GM18870 (cell line): ENCODE measurements at regions not wholly inside any gene's neighbourhood (a gene's known extent, or its start where the extent isn't known, plus 50 kb on each side); places are given as distances from the start of the nearest gene placed in this dataset.
"Not testable (repeated sequence)": the region's sequence is repeated elsewhere in the genome, so short reads cannot be mapped to it uniquely, and the experiment has no call there.

Experiments
- ATAC-seq: cut with Tn5 transposase; IDR thresholded peaks from one replicate; pipeline ENCODE4 v1.9.1; 2021; ENCODE audit warnings: moderate library complexity; ENCODE audit not compliant: unreplicated experiment

- no peak for ATAC-seq
Observed at GRCh38 chr9:82424599-82425120, 436.1 kb downstream of the SPATA31D1 start.

DNA sequence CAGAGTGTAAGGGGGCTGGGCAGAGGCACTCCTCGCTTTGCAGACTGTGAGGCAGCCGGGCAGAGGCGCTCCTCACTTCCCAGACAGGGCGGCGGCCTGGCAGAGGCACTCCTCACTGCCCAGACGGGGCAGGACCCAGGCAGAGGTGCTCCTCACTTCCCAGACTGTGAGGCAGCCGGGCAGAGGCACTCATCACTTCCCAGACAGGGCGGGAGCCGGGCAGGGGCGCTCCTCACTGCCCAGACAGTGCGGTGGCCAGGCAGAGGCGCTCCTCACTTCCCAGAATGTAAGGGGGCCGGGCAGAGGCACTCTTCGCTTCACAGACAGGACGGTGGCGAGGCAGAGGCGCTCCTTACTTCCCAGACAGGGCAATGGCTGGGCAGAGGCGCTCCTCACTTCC is 442.5 kb downstream of the SPATA31D1 start:
- no peak for ATAC-seq

- not testable (repeated sequence) for ATAC-seq
Observed at GRCh38 chr9:82433290-82433931, 444.8 kb downstream of the SPATA31D1 start.

GRCh38 chr9:82436475-82436874 is 447.9 kb downstream of the SPATA31D1 start:
- no peak for ATAC-seq

DNA sequence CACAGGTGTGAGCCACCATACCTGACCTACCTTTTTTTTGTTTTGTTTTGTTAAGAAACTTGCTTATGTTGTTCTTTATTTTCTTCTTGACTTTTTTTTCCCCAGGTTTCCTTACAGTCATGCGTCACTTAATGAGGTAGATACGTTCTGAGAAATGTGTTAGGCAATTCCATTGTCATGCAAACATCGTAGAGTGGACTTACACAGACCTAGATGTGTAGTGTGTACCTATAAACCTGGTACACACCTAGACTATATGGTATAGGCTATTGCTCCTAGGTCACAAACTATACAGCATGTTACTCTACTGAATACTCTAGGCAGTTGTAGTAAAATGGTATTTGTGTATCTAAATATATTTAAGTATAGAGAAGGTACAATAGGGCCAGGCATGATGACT is 448.6 kb downstream of the SPATA31D1 start:
- ATAC-seq, result not testable (repeated sequence)

- ATAC-seq, result no peak
Observed at GRCh38 chr9:82438581-82438980, 450.0 kb downstream of the SPATA31D1 start.

DNA sequence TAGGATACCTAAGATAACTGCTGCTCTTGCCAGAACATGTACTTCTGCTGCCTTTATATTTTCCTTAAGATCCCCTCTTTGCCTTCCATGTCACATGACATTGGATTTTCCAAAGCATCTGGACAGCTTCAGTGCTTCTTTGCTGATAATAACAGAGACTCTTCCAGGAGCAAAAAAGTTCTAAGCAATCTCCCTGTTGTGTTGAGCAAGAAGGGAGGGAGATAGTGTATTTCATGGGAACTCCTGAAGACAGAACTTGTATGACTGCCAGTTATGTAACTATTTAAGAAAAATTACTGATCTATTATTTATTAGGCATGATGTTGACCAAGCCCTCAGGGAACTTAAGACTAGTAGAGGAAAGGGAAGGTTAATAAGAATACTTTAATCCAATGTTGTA is 454.7 kb downstream of the SPATA31D1 start:
- ATAC-seq, result no peak

DNA sequence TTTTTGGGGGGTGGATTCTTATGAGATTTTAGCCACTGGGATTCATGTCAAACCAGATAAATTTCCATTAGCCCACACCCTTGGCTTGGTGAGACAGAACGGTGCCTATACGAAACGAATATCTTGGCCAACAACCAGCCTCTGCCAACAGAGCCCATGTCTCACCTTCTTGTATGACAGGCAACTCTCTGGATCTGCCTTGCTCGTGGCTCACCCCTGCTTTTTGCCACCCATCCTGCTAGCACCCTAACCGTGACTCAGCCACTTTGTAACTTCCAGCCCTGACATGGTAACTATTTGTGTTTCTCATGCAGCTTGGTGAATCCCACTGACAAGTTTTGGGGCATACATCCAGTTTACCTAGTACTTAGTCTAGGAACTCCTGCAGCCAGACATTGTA is 457.0 kb downstream of the SPATA31D1 start:
- no peak for ATAC-seq

DNA sequence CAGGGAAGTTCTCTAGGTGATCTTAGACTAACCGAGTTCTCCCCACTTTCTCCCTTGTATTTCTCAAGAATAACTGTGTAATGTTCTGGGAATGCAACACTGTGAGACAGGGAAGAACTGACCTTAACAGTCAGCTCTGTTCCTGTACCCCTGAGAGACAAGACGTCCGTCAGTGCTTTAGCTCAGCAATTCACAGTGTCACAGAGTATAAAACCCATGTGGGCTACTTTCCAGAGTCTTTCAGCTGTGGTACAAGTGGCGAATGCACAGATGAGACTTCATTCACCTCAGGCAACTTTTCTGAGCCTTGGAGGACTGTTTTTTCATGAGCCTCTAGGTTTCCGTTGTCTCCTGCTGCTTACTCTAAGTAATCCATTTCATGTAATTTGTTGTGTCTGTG is 458.8 kb downstream of the SPATA31D1 start:
- no peak for ATAC-seq

DNA sequence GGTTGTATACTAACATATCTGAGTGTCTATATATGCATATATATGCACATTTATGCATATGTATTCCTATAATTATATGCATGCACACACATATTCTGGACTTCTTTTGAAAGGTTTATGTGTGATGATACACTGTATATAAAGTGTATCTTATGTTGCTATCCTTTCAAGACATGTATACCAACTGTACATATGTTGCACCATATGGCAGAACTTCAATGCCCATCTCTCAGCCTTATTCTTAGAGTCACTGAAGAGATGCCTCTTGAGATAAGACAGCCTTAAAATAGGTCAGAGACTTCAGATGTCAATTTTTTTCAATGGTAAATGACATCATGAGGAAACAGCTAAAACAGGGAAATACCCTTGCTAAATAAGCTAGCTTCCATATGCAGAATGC is 461.4 kb downstream of the SPATA31D1 start:
- ATAC-seq, result no peak

GRCh38 chr9:82454509-82455190 is 466.1 kb downstream of the SPATA31D1 start:
- no peak for ATAC-seq

GRCh38 chr9:82456642-82457041 is 468.1 kb downstream of the SPATA31D1 start:
- ATAC-seq, result no peak

- no peak for ATAC-seq
Observed at GRCh38 chr9:82457298-82457697, 468.7 kb downstream of the SPATA31D1 start.

- ATAC-seq, result no peak
Observed at GRCh38 chr9:82457891-82458290, 469.3 kb downstream of the SPATA31D1 start.

- no peak for ATAC-seq
Observed at GRCh38 chr9:82458296-82458695, 469.7 kb downstream of the SPATA31D1 start.

DNA sequence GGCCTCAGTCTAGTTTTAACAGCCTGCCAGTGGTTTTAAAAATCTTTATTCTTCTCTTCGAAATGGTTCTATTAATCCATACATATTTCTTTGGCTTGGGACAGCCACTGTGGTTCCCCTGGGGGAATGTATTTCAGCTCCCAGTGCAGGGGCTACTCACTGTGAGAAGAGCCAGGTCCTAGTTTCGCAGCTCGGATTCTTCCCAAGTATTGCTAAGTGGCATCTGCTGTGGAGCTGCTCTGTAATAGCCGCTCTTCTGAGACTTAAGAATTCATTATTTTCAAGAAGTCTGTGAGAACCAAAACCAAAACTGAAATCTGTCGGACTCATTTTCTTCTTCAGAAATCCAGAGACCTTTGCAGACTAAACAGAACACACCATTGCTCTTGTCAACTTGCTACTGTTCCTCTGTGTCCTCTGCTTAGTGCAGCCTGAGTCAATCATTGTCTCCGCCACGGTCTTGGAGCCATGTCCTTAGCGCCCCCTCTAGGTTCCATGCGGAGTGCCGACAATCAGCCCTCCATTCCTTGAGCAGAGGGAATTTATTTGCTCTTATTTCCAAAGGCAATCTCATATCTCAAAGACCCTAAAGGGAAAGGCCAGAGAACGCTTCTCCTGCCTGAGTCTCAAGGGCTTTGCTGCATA is 478.2 kb downstream of the SPATA31D1 start:
- no peak for ATAC-seq

DNA sequence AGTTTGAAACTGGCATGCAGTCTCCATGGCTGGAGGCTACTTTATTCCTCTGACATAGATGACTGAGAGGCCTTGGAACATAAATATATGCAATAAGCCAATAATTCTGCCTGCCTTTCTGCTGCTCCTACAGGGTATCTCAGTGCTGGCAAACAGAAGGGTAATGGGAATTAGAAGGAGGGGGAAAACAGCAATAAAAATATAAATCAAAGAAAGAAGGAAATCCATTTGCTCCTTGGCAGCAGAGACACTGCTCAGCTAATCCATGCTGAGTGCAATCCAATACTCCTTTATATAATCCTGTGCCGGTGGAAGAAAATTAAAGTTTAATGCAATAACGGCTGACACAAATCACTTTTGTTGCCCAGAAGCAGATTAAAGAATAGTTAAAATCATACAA is 478.9 kb downstream of the SPATA31D1 start:
- ATAC-seq, result no peak

- ATAC-seq, result no peak
Observed at GRCh38 chr9:82474235-82474634, 485.7 kb downstream of the SPATA31D1 start.

DNA sequence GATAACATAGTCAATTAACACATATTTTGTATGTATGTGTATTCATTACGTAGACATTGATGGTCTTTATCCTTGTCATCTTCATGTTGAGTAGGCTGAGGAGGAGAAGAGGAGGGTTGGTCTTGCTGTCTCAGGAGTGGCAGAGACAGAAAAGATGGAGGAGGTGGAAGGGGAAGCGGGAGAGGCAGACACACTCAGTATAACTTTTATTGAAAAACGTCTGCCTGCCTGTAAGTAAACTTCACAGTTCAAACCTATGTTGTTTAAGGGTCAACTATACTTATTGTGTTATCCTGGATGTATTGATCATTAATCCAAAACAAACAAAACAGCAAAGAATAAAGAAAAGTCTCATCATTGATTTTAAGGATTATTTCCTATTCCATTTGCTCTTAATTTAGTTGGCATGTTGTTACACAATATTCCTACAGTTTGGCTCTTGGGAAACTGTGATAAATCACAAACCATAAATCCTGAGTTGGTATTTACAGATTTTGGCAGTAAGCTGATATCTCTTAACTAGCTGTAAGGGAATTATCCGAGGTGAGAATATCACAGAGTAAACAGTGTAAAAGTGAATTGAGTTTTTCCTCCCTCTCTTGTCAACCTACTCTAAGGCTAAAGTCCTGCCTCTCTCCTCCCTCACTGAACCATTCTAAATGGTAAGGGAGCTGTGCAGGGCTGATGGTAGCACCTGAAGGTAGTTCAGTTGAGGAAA is 487.2 kb downstream of the SPATA31D1 start:
- ATAC-seq, result no peak

GRCh38 chr9:82480921-82481320 is 492.3 kb downstream of the SPATA31D1 start:
- ATAC-seq, result no peak

- ATAC-seq, result no peak
Observed at GRCh38 chr9:82487935-82488312, 499.4 kb downstream of the SPATA31D1 start.
